ENCODE measurements at regions not wholly inside any gene's neighbourhood (a gene's known extent, or its start where the extent isn't known, plus 50 kb on each side); places are given as distances from the start of the nearest gene placed in this dataset.
A peak's percentile ranks its signal among the peaks of the same experiment; 100 is the strongest.

- no peak for FAIRE-seq
Measured at GRCh38 chr5:127993476-127993875, 90.1 kb upstream of the SLC12A2 start.

DNA sequence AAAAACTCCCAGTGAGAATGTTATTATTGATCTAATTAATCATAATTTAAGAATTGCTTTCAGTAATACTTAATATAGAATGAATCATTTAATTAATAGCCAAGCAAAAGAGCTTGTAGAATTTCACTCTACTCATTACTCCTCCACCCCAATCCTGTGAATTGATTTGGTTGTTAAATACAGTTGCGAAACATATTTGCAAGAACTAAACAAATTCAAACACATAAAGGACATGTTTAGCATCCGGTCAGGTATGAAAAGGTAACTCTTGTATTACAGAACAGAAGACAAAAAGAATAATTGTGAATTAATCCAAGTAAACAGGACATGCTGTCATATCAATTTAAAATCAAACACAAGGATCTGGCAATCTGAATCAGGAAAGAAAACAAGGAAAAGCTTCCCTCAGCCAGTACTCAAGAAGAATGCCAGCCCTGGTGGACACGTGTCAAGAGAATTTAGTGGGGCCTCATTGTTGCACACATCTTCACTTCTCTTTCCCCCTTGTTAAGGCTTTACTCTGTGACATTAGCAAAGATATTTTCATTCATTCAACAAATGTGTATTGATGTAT lies 89.4 kb upstream of the SLC12A2 start:
- FAIRE-seq = no peak

DNA sequence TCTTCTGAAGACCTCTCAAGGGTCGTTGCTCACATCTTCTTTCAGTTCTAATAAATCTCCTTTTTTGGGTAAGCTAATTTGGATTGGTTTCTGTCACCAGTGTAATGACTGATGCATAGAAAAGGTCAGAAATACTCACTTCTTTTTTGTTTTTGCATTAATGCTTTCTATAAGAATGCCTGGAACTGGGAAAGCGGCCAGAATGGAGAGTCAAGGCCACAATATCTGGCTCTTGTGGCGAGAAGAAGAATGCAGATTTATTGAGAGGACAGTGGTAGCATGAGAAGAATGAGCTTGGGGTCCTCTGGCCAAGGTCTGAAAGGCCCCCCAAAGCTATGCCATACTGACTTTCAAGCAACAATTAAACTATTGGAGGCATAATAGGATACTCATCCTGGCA lies 88.0 kb upstream of the SLC12A2 start:
- no peak for FAIRE-seq

DNA sequence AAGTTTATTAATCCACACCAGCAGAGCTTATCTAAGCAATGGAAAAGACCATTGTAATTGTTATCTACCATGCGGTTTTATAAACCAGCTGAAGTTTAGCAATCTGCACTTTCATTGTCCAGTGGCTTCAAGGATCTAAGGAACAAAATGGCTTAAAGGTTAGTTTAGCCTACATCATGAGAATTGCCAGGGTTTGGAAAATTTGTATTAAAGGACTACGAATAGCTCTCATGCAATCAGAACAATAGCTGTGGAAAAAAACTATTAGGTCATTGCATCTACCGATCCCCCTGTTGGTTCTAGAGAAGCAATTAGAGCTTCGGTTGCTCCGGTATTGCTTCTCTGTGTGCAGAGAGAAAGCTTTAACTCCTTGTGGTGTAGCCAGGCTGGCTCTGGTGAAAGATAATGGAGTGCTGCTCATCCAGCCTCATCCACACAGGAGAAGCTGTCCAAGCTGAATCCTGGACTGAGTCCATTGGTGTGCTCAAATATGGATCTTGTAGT lies 86.3 kb upstream of the SLC12A2 start:
- no peak for FAIRE-seq

- no peak for FAIRE-seq
Measured at GRCh38 chr5:127998950-127999615, 84.5 kb upstream of the SLC12A2 start.

DNA sequence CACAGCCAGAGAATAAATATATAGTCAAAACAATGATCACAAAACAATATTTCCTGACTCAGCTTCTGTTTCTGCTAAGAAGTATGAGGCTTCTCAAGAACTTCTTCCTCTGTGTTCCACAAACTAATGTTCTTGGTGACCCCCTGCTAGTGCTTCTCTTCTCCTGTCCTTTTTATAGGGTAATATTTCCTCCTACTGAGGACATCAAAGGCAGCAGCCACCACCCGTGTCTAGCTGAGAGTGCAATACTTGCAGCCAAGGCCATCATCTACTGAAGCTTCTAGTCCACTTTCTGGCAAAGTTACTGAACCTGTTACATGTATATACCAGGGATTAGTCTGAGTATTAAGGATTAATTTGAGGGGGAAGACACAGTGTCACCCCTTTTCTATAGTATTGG lies 83.7 kb upstream of the SLC12A2 start:
- FAIRE-seq = no peak

DNA sequence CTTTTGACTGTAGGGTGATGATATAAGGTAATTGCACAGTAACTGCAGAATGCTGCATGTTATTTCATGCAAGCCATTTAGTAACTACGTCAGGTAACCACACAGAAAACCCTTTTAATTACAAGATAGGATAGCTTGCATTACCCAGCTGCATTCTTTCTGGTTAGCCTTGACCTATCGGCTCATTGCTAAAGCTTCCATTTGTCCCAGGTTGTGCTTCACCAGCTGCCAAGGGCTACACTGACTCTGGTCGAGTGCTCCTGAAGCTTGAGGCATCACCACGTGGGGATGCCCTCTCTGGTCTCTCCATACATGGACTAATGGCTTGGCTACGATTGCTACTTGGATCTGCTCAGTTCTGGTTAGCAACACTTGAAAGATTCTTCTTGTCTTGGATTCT lies 81.1 kb upstream of the SLC12A2 start:
- no peak for FAIRE-seq

GRCh38 chr5:128007939-128008338 lies 75.6 kb upstream of the SLC12A2 start:
- FAIRE-seq = peak; percentile 12

DNA sequence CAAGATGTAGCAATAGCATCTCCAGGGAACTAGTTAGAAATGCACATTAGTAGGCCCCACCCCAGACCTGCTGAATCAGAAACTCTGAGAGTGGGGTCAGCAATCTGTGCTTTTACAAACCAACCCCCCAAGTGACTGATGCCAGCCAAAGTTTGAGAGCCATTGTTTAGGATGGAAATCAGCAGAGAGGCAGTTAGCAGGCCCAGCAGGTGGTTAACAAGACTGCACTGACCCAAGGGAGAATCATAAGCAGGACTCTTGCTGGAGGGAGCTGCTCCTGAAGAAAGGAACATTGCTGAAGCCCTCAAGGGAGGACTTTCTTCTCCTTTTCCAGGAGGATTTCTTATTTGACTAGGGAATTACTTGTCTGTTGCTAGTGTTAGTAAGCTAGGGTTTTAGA lies 74.2 kb upstream of the SLC12A2 start:
- FAIRE-seq = no peak

DNA sequence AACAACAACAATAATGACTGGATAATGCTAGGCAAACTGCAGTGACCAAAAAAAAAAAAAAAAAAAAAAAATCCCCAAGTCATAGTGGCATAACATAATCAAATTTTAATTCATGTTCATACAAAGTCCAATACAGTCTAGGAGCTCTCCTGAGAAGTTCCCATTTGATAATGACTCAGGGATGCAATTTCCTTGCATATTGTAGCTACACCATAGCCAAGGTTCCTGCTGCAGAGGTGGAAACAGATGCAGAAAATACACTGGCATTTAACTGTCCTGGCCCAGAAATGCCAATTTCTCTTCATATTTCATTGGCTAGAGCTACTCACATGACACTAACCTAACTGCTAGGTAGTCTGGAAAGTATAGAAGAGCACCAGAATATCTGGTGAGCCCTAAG lies 72.2 kb upstream of the SLC12A2 start:
- FAIRE-seq = no peak

GRCh38 chr5:128014578-128014977 lies 69.0 kb upstream of the SLC12A2 start:
- no peak for FAIRE-seq

GRCh38 chr5:128015478-128015877 lies 68.1 kb upstream of the SLC12A2 start:
- no peak for FAIRE-seq

- FAIRE-seq = no peak
Measured at GRCh38 chr5:128015978-128016377, 67.6 kb upstream of the SLC12A2 start.

- FAIRE-seq = no peak
Measured at GRCh38 chr5:128019391-128019790, 64.2 kb upstream of the SLC12A2 start.

DNA sequence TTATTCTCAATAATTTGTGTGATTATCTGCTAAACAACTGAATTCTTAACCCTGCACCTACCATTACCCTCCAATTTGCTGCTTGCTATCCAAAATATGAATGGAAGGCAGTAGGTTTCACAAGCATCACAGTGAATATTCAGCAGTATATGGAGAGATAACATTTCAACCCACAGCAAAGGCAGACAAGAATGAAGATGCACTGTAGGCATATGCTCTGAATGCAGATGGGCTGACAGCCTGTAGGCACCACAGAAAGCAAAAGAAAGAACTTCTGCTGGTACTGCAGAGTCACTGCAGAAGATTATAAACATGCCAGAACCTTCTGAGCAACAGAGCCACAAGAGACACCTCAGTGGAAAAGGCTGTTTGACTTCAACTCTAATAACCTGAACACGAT lies 63.6 kb upstream of the SLC12A2 start:
- FAIRE-seq = no peak

GRCh38 chr5:128021411-128021810 lies 62.2 kb upstream of the SLC12A2 start:
- peak; percentile 96 for FAIRE-seq

Data from endometrium (tissue), 2 donors.